ENCODE measurements at regions not wholly inside any gene's neighbourhood (a gene's known extent, or its start where the extent isn't known, plus 50 kb on each side); places are given as distances from the start of the nearest gene placed in this dataset.

DNA sequence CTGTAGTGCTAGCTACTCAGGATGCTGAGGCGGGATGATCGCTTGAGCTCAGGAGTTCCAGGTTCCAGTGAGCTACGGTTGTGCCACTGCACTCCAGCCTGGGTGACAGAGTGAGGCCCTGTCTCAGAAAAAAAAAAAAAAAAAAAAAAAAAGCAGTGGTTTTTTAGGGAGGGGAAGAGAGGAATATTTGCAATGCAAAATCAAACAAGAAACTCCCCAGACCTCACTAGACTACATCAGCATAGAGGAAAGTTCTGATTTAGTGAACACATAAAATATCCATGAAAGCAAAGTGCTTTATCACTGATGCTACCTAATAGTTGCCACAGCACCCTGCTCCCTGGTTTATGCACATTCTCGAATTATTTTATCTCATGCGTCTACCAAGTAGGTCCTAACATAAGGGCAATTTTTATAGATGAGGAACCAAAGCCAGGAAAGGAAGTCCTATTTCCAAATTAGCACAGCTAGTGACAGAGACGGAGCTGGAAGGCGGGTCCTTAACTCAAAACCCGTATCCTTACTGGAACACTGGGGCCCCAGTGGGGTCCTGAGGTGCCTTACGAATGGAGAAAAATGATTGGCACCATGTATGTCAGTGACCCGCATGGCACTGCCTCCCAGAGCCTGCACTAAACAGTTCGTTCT, 50.7 kb upstream of the GPR157 start:
- H3K4me3 ChIP-seq = no peak overlapping the region
- intact Hi-C loops (cut with DNase I) = no loop called here
- peak in 1 of 8 donors; percentile 6 for ATAC-seq
- H3K27ac ChIP-seq = peak overlapping the region in 1 of 10 donors; percentile 91
- DNase-seq = no peak
- whole genome bisulfite sequencing, 2 donors = 91 to 94% methylated on average over 11 of the region's 11 CpGs
- H3K9me3 ChIP-seq = no peaks in the 10 kb centered on the region
- peaks cover 5 to 48% (median 27%) of the 10 kb centered on the region in 9 donors for H3K4me1 ChIP-seq
- H3K27me3 ChIP-seq = peaks cover 0 to 25% (median 10%) of the 10 kb centered on the region in 7 donors
- TF ChIP-seq, protein P1, sequence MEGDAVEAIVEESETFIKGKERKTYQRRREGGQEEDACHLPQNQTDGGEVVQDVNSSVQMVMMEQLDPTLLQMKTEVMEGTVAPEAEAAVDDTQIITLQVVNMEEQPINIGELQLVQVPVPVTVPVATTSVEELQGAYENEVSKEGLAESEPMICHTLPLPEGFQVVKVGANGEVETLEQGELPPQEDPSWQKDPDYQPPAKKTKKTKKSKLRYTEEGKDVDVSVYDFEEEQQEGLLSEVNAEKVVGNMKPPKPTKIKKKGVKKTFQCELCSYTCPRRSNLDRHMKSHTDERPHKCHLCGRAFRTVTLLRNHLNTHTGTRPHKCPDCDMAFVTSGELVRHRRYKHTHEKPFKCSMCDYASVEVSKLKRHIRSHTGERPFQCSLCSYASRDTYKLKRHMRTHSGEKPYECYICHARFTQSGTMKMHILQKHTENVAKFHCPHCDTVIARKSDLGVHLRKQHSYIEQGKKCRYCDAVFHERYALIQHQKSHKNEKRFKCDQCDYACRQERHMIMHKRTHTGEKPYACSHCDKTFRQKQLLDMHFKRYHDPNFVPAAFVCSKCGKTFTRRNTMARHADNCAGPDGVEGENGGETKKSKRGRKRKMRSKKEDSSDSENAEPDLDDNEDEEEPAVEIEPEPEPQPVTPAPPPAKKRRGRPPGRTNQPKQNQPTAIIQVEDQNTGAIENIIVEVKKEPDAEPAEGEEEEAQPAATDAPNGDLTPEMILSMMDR (IDR thresholded peaks at IDR 0.05) = no peak
- peaks cover 0 to 37% (median 0%) of the 10 kb centered on the region in 9 donors for H3K36me3 ChIP-seq

DNA sequence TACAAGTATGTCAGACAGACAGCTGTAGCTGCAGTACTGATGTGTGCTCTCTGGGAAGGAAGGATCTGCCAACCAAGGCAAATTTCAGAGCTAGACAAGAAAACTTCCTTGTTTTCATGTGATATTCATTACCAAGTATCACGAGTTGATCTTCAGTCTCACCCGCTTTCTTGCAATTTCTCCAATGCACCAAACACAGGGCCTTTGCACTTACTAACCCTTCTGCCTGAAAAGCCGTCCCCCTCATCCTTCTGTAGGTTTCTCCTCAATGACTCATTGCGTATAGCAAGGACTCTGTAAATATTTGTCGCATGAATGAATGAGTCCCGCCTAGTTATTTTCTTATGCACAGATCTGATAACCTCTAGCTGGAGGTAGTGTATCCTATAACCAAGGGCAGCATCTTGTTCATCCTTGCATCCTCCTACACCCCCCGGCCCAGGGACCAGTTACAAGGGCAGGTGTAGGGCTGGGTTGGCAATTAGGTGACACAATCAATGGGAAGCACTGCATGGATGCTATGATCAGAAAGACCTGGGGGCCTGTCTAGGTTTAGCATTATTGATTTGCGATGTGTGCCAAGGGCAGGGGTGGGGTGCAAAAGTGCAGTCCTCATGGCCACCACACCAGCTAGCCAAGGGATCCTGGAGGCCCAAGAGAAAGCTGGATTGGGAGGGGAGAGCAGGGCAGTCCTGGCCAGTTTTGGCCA, 51.4 kb upstream of the GPR157 start:
- H3K36me3 ChIP-seq = peaks cover 0 to 32% (median 0%) of the 10 kb centered on the region in 9 donors
- TF ChIP-seq, protein P1 (IDR thresholded peaks at IDR 0.05) = no peak
- peak overlapping the region in 5 of 10 donors; percentile 65 to 86 (median 77) for H3K4me3 ChIP-seq
- peaks cover 5 to 48% (median 27%) of the 10 kb centered on the region in 9 donors for H3K4me1 ChIP-seq
- 90 to 94% methylated on average over 8 of the region's 8 CpGs for WGBS, 2 donors
- ATAC-seq = peak in 1 of 8 donors; percentile 11
- H3K9me3 ChIP-seq = no peaks in the 10 kb centered on the region
- H3K27ac ChIP-seq = peak overlapping the region in 4 of 10 donors; percentile 16 to 91 (median 82)
- H3K27me3 ChIP-seq = peaks cover 0 to 25% (median 10%) of the 10 kb centered on the region in 7 donors
- no peak for DNase-seq
- intact Hi-C loops (cut with DNase I) = no loop called here

DNA sequence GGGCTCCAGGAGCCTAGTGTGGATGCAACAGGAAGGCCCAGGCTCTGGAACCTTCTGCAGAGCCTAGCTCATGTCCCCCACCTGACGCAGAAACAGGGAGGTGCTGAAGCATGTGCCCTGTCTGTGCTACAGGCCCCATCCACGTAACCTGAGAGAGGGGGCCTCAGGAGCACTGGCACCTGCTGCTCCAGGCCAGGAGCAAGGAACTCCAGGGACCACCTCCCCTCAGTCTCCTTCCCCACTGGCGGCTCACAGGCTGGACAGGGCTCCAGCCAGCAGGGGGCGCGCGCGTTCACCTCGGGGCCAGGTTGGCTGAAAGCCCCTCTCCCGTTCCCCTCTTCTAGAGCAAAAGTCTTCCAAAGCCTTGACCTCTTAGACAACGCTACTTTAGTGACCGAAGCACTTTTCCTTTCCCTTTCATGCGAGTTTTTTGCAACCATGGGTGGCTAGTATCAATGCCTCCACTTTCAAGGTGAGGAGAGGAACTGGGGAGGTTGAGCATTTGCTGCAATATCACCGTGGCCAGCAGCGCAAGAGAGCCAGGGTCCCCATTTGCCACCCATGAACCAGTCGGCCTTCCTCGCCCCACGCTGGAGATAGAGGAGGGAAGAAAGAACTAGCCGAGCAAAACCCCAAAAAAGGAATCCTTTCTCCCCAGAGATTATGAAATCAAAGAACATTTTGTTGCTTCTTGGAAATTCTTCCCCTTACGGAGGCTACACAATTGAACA, 52.4 kb upstream of the GPR157 start:
- no peaks in the 10 kb centered on the region for H3K9me3 ChIP-seq
- peak overlapping the region; percentile 65 to 86 (median 74) for H3K4me3 ChIP-seq
- 18 to 22% methylated on average over 19 of the region's 19 CpGs for WGBS, 2 donors
- TF ChIP-seq, protein P1 (IDR thresholded peaks at IDR 0.05) = peak; percentile 90 to 98 (median 97)
- ATAC-seq (peak; percentile 60 to 89 (median 74)), DNase-seq (peak; percentile 70 to 82)
- H3K36me3 ChIP-seq = peaks cover 0 to 29% (median 0%) of the 10 kb centered on the region in 9 donors
- intact Hi-C loops (cut with DNase I) = no loop called here
- H3K27me3 ChIP-seq = peaks cover 0 to 25% (median 10%) of the 10 kb centered on the region in 7 donors
- H3K27ac ChIP-seq = peak overlapping the region in 7 of 10 donors; percentile 16 to 91 (median 80)
- peaks cover 5 to 48% (median 27%) of the 10 kb centered on the region in 9 donors for H3K4me1 ChIP-seq

Data from heart right ventricle (tissue), 16 donors.